Endothelial cell of umbilical vein (primary cell): ENCODE measurements at regions not wholly inside any gene's neighbourhood (a gene's known extent, or its start where the extent isn't known, plus 50 kb on each side); places are given as distances from the start of the nearest gene placed in this dataset.

Experiments used
- BruUV-seq: library from RNA; stranded (reverse); fragments of 400-500 nt; replicated peaks from 2 replicates; lab custom pipeline; 2021; lab: Mats Ljungman, UMichigan
- CTCF ChIA-PET: fragments of 300-600, 350-600 bp; sonication (Branson Sonifier 250); formaldehyde crosslinking; loops from one replicate; lab custom pipeline; 2021; ENCODE audit warnings: antibody characterized with exemption, inconsistent platforms; lab: Charles Lee
- POLR2A ChIA-PET: fragments of 300-600, 350-600 bp; sonication (Branson Sonifier 250); formaldehyde crosslinking; loops from one replicate; lab custom pipeline; 2021; ENCODE audit warnings: antibody characterized with exemption, inconsistent platforms; lab: Charles Lee
- DNase-seq: peaks from one replicate; pipeline ENCODE4 v3.0.0-alpha.2; 2011; ENCODE audit warnings: low read depth, low spot score
- FAIRE-seq: peaks from 2 replicates; lab custom pipeline; 2011; peaks lifted over from hg19 to GRCh38; lab: Jason Lieb, UNC
- H2AFZ ChIP-seq: 2 replicates; pipeline ENCODE4 v1.6.0; 2012; ENCODE audit warnings: low read depth, low read length, control low read depth, inconsistent platforms
- H3K27ac ChIP-seq: 2 replicates; pipeline ENCODE4 v1.5.1; 2011; ENCODE audit warnings: low read depth, mild to moderate bottlenecking, control low read depth, low read length, moderate library complexity; ENCODE audit not compliant: insufficient read depth
- H3K27me3 ChIP-seq, 2 experiments: 2 replicates each; pipeline versions ENCODE4 v1.6.0 to v1.6.1; 2011; ENCODE audit warnings: low read length in 2 of 2, mixed read lengths in 1 of 2; ENCODE audit not compliant: control insufficient read depth in 2 of 2, insufficient read depth in 2 of 2
- H3K36me3 ChIP-seq, 2 experiments: 2 replicates in 1 of 2; 3 replicates in 1 of 2; pipeline ENCODE4 v1.5.1; 2011; ENCODE audit warnings: low read length in 2 of 2, mild to moderate bottlenecking in 1 of 2, moderate library complexity in 1 of 2; ENCODE audit not compliant: control insufficient read depth in 2 of 2, insufficient read depth in 2 of 2; ENCODE audit errors: extremely low read depth in 1 of 2
- H3K4me1 ChIP-seq: 3 replicates; pipeline ENCODE4 v1.5.1; 2011; ENCODE audit warnings: mild to moderate bottlenecking, low read length; ENCODE audit not compliant: control insufficient read depth, insufficient read depth; ENCODE audit errors: extremely low read depth
- H3K4me2 ChIP-seq: 2 replicates; pipeline ENCODE4 v1.6.1; 2011; ENCODE audit warnings: low read length, control low read depth, mixed read lengths; ENCODE audit not compliant: insufficient read depth
- H3K4me3 ChIP-seq, 3 experiments: fragments of 200-600 bp in 1 of 3; sonication (generic), shearing (Covaris generic) in 1 of 3; replicated peaks in 1 of 3; 2 replicates each; pipeline ENCODE4 v1.5.1; 2011 to 2016; ENCODE audit warnings: control low read depth in 3 of 3, low read length in 3 of 3, mild to moderate bottlenecking in 2 of 3, inconsistent platforms in 1 of 3, low read depth in 1 of 3, moderate library complexity in 1 of 3; ENCODE audit not compliant: insufficient read depth in 1 of 3
- H3K79me2 ChIP-seq: 2 replicates; pipeline ENCODE4 v1.6.0; 2012; ENCODE audit warnings: low read length, inconsistent platforms; ENCODE audit not compliant: control insufficient read depth, insufficient read depth
- H3K9ac ChIP-seq: replicated peaks from 2 replicates; pipeline ENCODE3; 2011; ENCODE audit warnings: low read length, control low read depth; ENCODE audit not compliant: insufficient read depth; ENCODE audit errors: extremely low read depth
- H3K9me1 ChIP-seq: replicated peaks from 3 replicates; pipeline ENCODE4 v1.6.0; 2011; ENCODE audit warnings: mild to moderate bottlenecking, low read length; ENCODE audit not compliant: control insufficient read depth, insufficient read depth; ENCODE audit errors: extremely low read depth
- H3K9me3 ChIP-seq: replicated peaks from 2 replicates; pipeline ENCODE4 v1.5.1; 2012; ENCODE audit warnings: low read length, inconsistent platforms; ENCODE audit not compliant: control insufficient read depth, insufficient read depth
- H4K20me1 ChIP-seq: replicated peaks from 2 replicates; pipeline ENCODE3; 2011; ENCODE audit warnings: mild to moderate bottlenecking, low read length; ENCODE audit not compliant: control insufficient read depth, insufficient read depth; ENCODE audit errors: extremely low read depth
- EZH2 ChIP-seq: IDR thresholded peaks from 2 replicates; pipeline ENCODE4 v1.6.1; 2012; ENCODE audit warnings: borderline replicate concordance, low read depth, mild to moderate bottlenecking, moderate library complexity, low read length, inconsistent platforms; ENCODE audit not compliant: severe bottlenecking
- FOS ChIP-seq: IDR thresholded peaks from 2 replicates; pipeline ENCODE4 v1.6.1; 2011; ENCODE audit warnings: mild to moderate bottlenecking, low read length, moderate library complexity, borderline replicate concordance; ENCODE audit not compliant: insufficient read depth
- GATA2 ChIP-seq: IDR thresholded peaks from 2 replicates; pipeline ENCODE4 v1.7.0; 2011; ENCODE audit warnings: low read depth, mild to moderate bottlenecking, moderate library complexity, mixed read lengths, low read length; ENCODE audit not compliant: insufficient read length, insufficient read depth
- JUN ChIP-seq: IDR thresholded peaks from 2 replicates; pipeline ENCODE4 v1.6.1; 2011; ENCODE audit warnings: borderline replicate concordance, low read depth; ENCODE audit not compliant: insufficient read length, insufficient read depth
- MYC ChIP-seq: IDR thresholded peaks from one replicate; pipeline ENCODE4 v1.6.1; 2011; ENCODE audit warnings: mild to moderate bottlenecking, low read depth, low read length
- POLR2A ChIP-seq: IDR thresholded peaks from 2 replicates; pipeline ENCODE4 v1.6.1; 2012; ENCODE audit warnings: low read depth, mild to moderate bottlenecking, control low read depth, low read length
- POLR2AphosphoS5 ChIP-seq: IDR thresholded peaks from 2 replicates; pipeline ENCODE4 v1.6.1; 2012; ENCODE audit warnings: low read depth, mild to moderate bottlenecking, control low read depth, low read length, moderate library complexity; ENCODE audit not compliant: insufficient read depth
- dilution Hi-C: fragments of 300-500 bp; cut with MboI; formaldehyde crosslinking; loops from one replicate; pipeline ENCODE4 v1.15.0; 2019; ENCODE audit warnings: low sequenced_read_pairs; ENCODE audit not compliant: extremely low pct_ligation_motif_present
- intact Hi-C: fragments of 100-400 bp; cut with micrococcal nuclease; formaldehyde crosslinking; loops from one replicate; pipeline ENCODE4 v1.10.0; 2022
- TF ChIP-seq, protein P1 (sequence below), 2 donors: IDR thresholded peaks; 1 replicate in 1 of 2; 2 replicates in 1 of 2; pipeline ENCODE4 v1.5.1; 2011; ENCODE audit warnings: low read length in 2 of 2, mild to moderate bottlenecking in 2 of 2, moderate library complexity in 2 of 2, control low read depth in 1 of 2, inconsistent platforms in 1 of 2, low read depth in 1 of 2; ENCODE audit not compliant: insufficient read depth in 1 of 2; ENCODE audit errors: extremely low read depth in 1 of 2
- TF ChIP-seq, protein P2 (sequence below): IDR thresholded peaks from 2 replicates; pipeline ENCODE4 v1.6.1; 2011; ENCODE audit not compliant: insufficient read depth, insufficient read length

GRCh38 chr6:3900744-3901336 lies 51.7 kb downstream of the FAM50B start:
- Histone ChIP-seq H3K27me3 (no peaks in the 10 kb centered on the region), H3K9ac (no peak overlapping the region), H3K79me2 (peaks cover 7% of the 10 kb centered on the region), H4K20me1 (no peaks in the 10 kb centered on the region), H3K4me2 (no peak overlapping the region), H3K4me1 (peaks cover 2% of the 10 kb centered on the region), H3K36me3 (no peaks in the 10 kb centered on the region), H3K4me3 (no peak overlapping the region), H3K9me3 (no peaks in the 10 kb centered on the region), H3K27ac (no peak overlapping the region), H2AFZ (no peak overlapping the region), H3K9me1 (no peaks in the 10 kb centered on the region)
- no peak for TF ChIP-seq JUN
- no peak for TF ChIP-seq GATA2
- TF ChIP-seq, protein P1, sequence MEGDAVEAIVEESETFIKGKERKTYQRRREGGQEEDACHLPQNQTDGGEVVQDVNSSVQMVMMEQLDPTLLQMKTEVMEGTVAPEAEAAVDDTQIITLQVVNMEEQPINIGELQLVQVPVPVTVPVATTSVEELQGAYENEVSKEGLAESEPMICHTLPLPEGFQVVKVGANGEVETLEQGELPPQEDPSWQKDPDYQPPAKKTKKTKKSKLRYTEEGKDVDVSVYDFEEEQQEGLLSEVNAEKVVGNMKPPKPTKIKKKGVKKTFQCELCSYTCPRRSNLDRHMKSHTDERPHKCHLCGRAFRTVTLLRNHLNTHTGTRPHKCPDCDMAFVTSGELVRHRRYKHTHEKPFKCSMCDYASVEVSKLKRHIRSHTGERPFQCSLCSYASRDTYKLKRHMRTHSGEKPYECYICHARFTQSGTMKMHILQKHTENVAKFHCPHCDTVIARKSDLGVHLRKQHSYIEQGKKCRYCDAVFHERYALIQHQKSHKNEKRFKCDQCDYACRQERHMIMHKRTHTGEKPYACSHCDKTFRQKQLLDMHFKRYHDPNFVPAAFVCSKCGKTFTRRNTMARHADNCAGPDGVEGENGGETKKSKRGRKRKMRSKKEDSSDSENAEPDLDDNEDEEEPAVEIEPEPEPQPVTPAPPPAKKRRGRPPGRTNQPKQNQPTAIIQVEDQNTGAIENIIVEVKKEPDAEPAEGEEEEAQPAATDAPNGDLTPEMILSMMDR (IDR thresholded peaks at IDR 0.05; ENCODE audit: extremely low read depth in 1 of 2, insufficient read depth in 1 of 2, low read depth in 1 of 2, low read length in 2 of 2) = no peak
- TF ChIP-seq EZH2 = no peak
- TF ChIP-seq, protein P2, sequence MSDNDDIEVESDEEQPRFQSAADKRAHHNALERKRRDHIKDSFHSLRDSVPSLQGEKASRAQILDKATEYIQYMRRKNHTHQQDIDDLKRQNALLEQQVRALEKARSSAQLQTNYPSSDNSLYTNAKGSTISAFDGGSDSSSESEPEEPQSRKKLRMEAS = no peak
- TF ChIP-seq POLR2AphosphoS5 = no peak
- TF ChIP-seq MYC = no peak
- no peak for TF ChIP-seq FOS
- no peak for TF ChIP-seq POLR2A
- POLR2A ChIA-PET = no interaction called here
- CTCF ChIA-PET = interaction anchor here (0.9 kb wide), 1 partner anchor 12 kb away, joined by 3 read pairs; no protein-coding TSS in a partner anchor
- DNase-seq (no peak), FAIRE-seq (no peak)
- BruUV-seq = no TSS peak
- dilution Hi-C loops (no loop called here), intact Hi-C loops (no loop called here)
